ENCODE measurements at regions not wholly inside any gene's neighbourhood (a gene's known extent, or its start where the extent isn't known, plus 50 kb on each side); places are given as distances from the start of the nearest gene placed in this dataset.

DNA sequence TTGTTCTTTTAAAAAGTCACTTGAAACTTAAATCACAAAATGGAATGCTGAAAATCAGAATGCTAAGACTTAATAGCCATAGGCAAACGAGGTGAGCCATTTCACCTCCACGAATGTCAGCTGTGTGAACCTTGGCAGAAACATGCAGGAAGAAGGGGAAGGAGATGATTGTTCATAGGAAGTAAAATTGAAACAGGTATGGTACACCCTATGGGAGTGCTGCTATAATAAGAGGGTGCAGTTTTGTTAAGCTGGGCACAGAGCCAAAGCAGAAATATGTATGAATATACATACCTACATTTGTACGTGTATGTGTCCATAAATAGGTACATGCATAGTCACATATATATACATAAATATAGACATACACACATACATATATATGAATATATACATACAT lies 51.0 kb upstream of the SPINK5 start:
- H3K79me2 ChIP-seq (ENCODE audit: insufficient read depth, low read depth, low read length), result no peaks in the 10 kb centered on the region
- no TSS peak for BruUV-seq (replicated peaks)
- ChIA-PET CTCF (ENCODE audit: unreplicated experiment) (no interaction called here), POLR2A (no interaction called here)
- no peaks in the 10 kb centered on the region for H3K36me3 ChIP-seq (ENCODE audit: insufficient read depth, low read length)
- no peak overlapping the region for H3K4me2 ChIP-seq (ENCODE audit: low read length)
- no peak for DNase-seq (ENCODE audit: low spot score)
- intact Hi-C loops (cut with micrococcal nuclease; ENCODE audit: unreplicated experiment), result no loop called here
- no peaks in the 10 kb centered on the region for H4K20me1 ChIP-seq (ENCODE audit: insufficient read depth, low read length)
- TF ChIP-seq EZH2phosphoT487 (IDR thresholded peaks at IDR 0.05; ENCODE audit: borderline replicate concordance, low read depth, low read length), result no peak
- H3K4me1 ChIP-seq (ENCODE audit: insufficient read depth, low read length, poor library complexity, severe bottlenecking), result no peaks in the 10 kb centered on the region
- no peak overlapping the region for H3K27ac ChIP-seq (ENCODE audit: low read depth, low read length, poor library complexity, severe bottlenecking)
- no peaks in the 10 kb centered on the region for H3K9me2 ChIP-seq (ENCODE audit: insufficient read depth, low read length)
- H3K9me3 ChIP-seq (ENCODE audit: low read length), result no peaks in the 10 kb centered on the region
- H2AFZ ChIP-seq (ENCODE audit: low read length), result no peak overlapping the region
- H3K4me3 ChIP-seq (ENCODE audit: low read depth, low read length, poor library complexity, severe bottlenecking), result no peak overlapping the region

DNA sequence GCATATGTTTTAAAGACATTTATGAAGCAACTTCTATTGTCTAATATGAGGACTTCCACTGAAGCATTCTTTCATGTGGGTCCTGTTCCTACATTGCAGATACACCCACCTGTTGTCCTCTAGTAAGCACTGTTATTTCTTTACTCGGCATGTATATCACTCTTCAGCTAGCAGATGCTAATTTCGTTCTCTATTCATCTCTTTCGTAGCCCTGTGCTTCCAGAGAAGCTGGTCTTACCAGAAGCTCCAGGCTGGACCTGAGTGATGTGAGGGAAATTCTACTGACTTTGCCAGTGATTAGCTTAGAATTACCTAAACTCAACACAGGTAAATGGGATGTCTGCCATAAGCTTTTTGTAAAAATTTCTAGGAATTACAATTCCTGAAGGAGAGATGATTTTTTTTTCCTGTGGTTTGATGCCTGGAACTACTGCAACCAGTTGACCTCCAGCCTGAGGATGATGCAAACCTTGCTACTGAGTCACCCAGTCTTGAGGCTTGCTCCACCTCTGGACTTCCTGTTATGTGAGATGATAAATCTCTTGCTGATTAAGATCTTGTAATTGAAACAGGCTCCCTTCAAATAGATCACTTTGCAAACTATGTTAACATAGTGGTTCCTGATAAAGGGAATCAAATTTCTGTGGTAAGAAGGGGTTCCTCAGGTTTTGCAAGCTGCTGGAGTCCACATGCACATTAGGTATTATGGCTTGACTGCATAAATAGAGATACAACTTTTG lies 52.2 kb upstream of the SPINK5 start:
- Histone ChIP-seq H3K27ac (ENCODE audit: low read depth, low read length, poor library complexity, severe bottlenecking) (no peak overlapping the region), H3K4me2 (ENCODE audit: low read length) (no peak overlapping the region), H3K9me2 (ENCODE audit: insufficient read depth, low read length) (no peaks in the 10 kb centered on the region), H3K4me1 (ENCODE audit: insufficient read depth, low read length, poor library complexity, severe bottlenecking) (no peaks in the 10 kb centered on the region), H3K36me3 (ENCODE audit: insufficient read depth, low read length) (no peaks in the 10 kb centered on the region), H3K9me3 (ENCODE audit: low read length) (no peaks in the 10 kb centered on the region), H3K79me2 (ENCODE audit: insufficient read depth, low read depth, low read length) (no peaks in the 10 kb centered on the region), H2AFZ (ENCODE audit: low read length) (no peak overlapping the region), H4K20me1 (ENCODE audit: insufficient read depth, low read length) (no peaks in the 10 kb centered on the region), H3K4me3 (ENCODE audit: low read depth, low read length, poor library complexity, severe bottlenecking) (no peak overlapping the region)
- ChIA-PET CTCF (ENCODE audit: unreplicated experiment) (no interaction called here), POLR2A (interaction anchor here (0.7 kb wide), 1 partner anchor 15 kb away, joined by 3 read pairs; no protein-coding TSS in a partner anchor)
- no peak for DNase-seq (ENCODE audit: low spot score)
- TF ChIP-seq, protein P1, sequence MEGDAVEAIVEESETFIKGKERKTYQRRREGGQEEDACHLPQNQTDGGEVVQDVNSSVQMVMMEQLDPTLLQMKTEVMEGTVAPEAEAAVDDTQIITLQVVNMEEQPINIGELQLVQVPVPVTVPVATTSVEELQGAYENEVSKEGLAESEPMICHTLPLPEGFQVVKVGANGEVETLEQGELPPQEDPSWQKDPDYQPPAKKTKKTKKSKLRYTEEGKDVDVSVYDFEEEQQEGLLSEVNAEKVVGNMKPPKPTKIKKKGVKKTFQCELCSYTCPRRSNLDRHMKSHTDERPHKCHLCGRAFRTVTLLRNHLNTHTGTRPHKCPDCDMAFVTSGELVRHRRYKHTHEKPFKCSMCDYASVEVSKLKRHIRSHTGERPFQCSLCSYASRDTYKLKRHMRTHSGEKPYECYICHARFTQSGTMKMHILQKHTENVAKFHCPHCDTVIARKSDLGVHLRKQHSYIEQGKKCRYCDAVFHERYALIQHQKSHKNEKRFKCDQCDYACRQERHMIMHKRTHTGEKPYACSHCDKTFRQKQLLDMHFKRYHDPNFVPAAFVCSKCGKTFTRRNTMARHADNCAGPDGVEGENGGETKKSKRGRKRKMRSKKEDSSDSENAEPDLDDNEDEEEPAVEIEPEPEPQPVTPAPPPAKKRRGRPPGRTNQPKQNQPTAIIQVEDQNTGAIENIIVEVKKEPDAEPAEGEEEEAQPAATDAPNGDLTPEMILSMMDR (conservative IDR thresholded peaks at IDR 0.05; ENCODE audit: low read length), result no peak
- no peak for TF ChIP-seq EZH2phosphoT487 (IDR thresholded peaks at IDR 0.05; ENCODE audit: borderline replicate concordance, low read depth, low read length)
- no TSS peak for BruUV-seq (replicated peaks)
- intact Hi-C loops (cut with micrococcal nuclease; ENCODE audit: unreplicated experiment), result no loop called here

- no peak for TF ChIP-seq EZH2phosphoT487 (IDR thresholded peaks at IDR 0.05; ENCODE audit: borderline replicate concordance, low read depth, low read length)
- TF ChIP-seq, protein P1 (conservative IDR thresholded peaks at IDR 0.05; ENCODE audit: low read length), result peak; percentile 69
- Histone ChIP-seq H3K36me3 (ENCODE audit: insufficient read depth, low read length) (no peaks in the 10 kb centered on the region), H4K20me1 (ENCODE audit: insufficient read depth, low read length) (no peaks in the 10 kb centered on the region), H3K4me2 (ENCODE audit: low read length) (no peak overlapping the region), H2AFZ (ENCODE audit: low read length) (no peak overlapping the region), H3K79me2 (ENCODE audit: insufficient read depth, low read depth, low read length) (no peaks in the 10 kb centered on the region), H3K9me2 (ENCODE audit: insufficient read depth, low read length) (no peaks in the 10 kb centered on the region), H3K4me3 (ENCODE audit: low read depth, low read length, poor library complexity, severe bottlenecking) (no peak overlapping the region), H3K9me3 (ENCODE audit: low read length) (no peaks in the 10 kb centered on the region; the same call in 1 of the 2 replicates), H3K4me1 (ENCODE audit: insufficient read depth, low read length, poor library complexity, severe bottlenecking) (no peaks in the 10 kb centered on the region), H3K27ac (ENCODE audit: low read depth, low read length, poor library complexity, severe bottlenecking) (no peak overlapping the region)
- BruUV-seq (replicated peaks), result no TSS peak
- ChIA-PET CTCF (ENCODE audit: unreplicated experiment) (no interaction called here), POLR2A (no interaction called here)
- intact Hi-C loops (cut with micrococcal nuclease; ENCODE audit: unreplicated experiment), result no loop called here
- DNase-seq (ENCODE audit: low spot score), result peak; percentile 8
Observed at GRCh38 chr5:148005788-148006520, 57.8 kb upstream of the SPINK5 start.

Data from OCI-LY7 (cell line).